ENCODE measurements at regions not wholly inside any gene's neighbourhood (a gene's known extent, or its start where the extent isn't known, plus 50 kb on each side); places are given as distances from the start of the nearest gene placed in this dataset.

DNA sequence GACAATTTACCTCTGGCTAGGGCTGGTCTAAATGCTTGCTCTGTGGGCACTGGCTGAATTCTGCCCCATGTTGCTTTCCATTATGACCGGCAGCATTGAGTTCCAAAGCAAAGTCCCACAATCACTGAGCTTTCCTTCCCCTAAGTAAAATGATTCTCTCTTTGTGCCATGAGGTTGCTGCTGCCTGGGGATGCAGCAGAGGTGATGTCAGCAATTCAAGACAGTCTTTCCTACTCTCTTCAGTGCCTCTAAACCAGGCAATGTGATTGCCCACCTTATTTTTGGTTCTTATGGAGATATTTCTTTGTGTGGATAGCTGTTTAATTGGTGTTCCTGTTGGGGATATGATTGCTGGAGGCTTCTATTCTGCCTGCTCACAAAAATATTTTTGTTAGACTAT lies 1043.9 kb upstream of the EPHA7 start:
- H3K27ac ChIP-seq: no peak overlapping the region
- WGBS, 2 donors: 75 to 93% methylated on average over 1 of the region's 1 CpG
- intact Hi-C loops (cut with DNase I): no loop called here
- no peaks in the 10 kb centered on the region for H3K4me1 ChIP-seq
- no peaks in the 10 kb centered on the region for H3K36me3 ChIP-seq
- H3K9me3 ChIP-seq: no peaks in the 10 kb centered on the region
- no peaks in the 10 kb centered on the region for H3K27me3 ChIP-seq
- no peak overlapping the region for H3K4me3 ChIP-seq (replicated peaks in 1 of 3)
- TF ChIP-seq POLR2A (IDR thresholded peaks at IDR 0.05): no peak
- TF ChIP-seq, protein P1, sequence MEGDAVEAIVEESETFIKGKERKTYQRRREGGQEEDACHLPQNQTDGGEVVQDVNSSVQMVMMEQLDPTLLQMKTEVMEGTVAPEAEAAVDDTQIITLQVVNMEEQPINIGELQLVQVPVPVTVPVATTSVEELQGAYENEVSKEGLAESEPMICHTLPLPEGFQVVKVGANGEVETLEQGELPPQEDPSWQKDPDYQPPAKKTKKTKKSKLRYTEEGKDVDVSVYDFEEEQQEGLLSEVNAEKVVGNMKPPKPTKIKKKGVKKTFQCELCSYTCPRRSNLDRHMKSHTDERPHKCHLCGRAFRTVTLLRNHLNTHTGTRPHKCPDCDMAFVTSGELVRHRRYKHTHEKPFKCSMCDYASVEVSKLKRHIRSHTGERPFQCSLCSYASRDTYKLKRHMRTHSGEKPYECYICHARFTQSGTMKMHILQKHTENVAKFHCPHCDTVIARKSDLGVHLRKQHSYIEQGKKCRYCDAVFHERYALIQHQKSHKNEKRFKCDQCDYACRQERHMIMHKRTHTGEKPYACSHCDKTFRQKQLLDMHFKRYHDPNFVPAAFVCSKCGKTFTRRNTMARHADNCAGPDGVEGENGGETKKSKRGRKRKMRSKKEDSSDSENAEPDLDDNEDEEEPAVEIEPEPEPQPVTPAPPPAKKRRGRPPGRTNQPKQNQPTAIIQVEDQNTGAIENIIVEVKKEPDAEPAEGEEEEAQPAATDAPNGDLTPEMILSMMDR (IDR thresholded peaks at IDR 0.05): no peak
- no peak for DNase-seq

DNA sequence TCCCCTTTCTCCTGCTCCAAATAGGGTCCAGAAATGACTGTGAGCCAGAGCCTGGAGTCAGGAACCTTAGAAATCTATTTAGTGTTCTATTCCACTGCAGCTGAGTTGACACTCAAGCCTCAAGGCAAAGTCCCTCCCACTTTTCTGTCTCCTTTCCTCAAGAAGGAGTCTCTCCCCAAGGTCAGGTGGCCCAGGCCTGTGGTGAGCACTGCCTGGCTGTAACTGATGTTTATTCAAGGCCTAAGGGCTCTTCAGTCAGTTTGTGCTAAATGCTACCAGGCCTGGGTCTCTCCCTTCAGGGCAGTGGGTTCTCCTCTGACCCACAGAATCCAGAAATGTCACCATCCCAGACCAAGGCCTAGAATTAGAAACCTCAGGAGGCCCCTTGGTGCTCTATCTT lies 1042.9 kb upstream of the EPHA7 start:
- intact Hi-C loops (cut with DNase I): no loop called here
- H3K36me3 ChIP-seq: no peaks in the 10 kb centered on the region
- no peak overlapping the region for H3K4me3 ChIP-seq (replicated peaks in 1 of 3)
- TF ChIP-seq, protein P1 (IDR thresholded peaks at IDR 0.05): no peak
- TF ChIP-seq POLR2A (IDR thresholded peaks at IDR 0.05): no peak
- H3K9me3 ChIP-seq: no peaks in the 10 kb centered on the region
- H3K27ac ChIP-seq: no peak overlapping the region
- no peaks in the 10 kb centered on the region for H3K4me1 ChIP-seq
- no peaks in the 10 kb centered on the region for H3K27me3 ChIP-seq
- no peak for DNase-seq

DNA sequence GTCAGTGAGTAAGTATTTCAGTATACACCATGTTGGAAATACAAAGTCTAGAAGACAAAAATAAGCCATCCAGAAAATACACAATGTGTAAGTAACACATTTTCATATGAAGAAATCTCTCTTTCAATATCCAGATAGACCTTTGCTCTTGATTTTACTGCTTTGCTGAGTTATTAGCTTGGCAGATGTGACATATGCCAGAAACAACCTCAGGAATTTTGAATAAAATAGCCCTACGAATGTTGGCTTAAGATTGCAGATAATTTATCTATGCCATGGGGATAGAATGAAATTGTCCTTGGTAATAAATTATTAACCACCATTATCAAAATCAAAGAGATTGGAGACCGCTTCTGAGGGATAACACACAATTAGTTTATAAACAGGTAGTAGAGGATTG lies 1036.9 kb upstream of the EPHA7 start:
- no peak for DNase-seq
- intact Hi-C loops (cut with DNase I): no loop called here
- Histone ChIP-seq H3K4me1 (no peaks in the 10 kb centered on the region), H3K27ac (no peak overlapping the region), H3K27me3 (no peaks in the 10 kb centered on the region), H3K36me3 (no peaks in the 10 kb centered on the region), H3K4me3 (replicated peaks in 1 of 3) (no peak overlapping the region), H3K9me3 (no peaks in the 10 kb centered on the region)
- TF ChIP-seq, protein P1 (IDR thresholded peaks at IDR 0.05): no peak
- no peak for TF ChIP-seq POLR2A (IDR thresholded peaks at IDR 0.05)
- WGBS, 2 donors: 58 to 77% methylated on average over 2 of the region's 2 CpGs

DNA sequence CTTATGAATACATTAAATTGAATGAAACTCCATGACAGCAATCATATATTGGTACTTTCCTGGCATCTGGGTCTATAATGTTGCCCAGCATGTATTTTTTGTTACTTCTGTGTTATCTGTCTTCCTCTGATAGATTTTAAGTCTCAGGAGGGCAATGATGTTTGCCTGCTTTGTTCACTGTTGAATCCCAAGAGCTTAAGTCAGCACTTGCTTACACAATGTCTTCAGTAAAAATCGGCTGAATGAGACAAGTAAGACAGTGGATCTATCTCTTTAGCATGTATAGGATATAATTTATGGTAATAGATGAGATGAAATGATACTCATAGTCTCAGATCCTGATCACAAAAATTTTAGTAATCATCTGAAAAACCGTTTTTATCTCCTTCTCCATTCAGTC lies 1034.9 kb upstream of the EPHA7 start:
- DNase-seq: no peak
- 40 to 44% methylated on average over 2 of the region's 2 CpGs for WGBS, 2 donors
- intact Hi-C loops (cut with DNase I): no loop called here
- no peaks in the 10 kb centered on the region for H3K9me3 ChIP-seq
- no peak overlapping the region for H3K4me3 ChIP-seq (replicated peaks in 1 of 3)
- no peak for TF ChIP-seq POLR2A (IDR thresholded peaks at IDR 0.05)
- TF ChIP-seq, protein P1 (IDR thresholded peaks at IDR 0.05): no peak
- no peaks in the 10 kb centered on the region for H3K27me3 ChIP-seq
- H3K36me3 ChIP-seq: no peaks in the 10 kb centered on the region
- H3K27ac ChIP-seq: no peak overlapping the region
- H3K4me1 ChIP-seq: no peaks in the 10 kb centered on the region

DNA sequence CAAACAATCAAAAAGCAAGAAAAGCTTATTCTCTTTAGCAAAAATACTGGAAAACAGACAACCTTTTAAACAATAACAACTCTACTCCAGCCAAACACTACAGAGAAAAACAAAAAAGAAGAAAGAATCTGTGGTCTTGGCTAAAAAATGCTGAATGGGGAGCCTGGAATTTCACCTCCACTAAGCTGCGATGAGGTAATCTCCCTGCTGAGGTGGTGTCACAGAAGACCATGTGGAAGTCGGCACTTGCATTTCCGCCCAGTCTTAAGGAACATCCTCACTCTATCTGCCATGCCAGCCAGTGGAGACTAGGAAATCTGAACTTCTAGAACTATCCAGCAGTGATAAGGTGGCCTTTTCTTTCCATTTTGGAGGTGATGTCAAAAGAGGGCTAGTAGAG lies 1026.8 kb upstream of the EPHA7 start:
- no peak overlapping the region for H3K27ac ChIP-seq
- no peaks in the 10 kb centered on the region for H3K36me3 ChIP-seq
- no peak overlapping the region for H3K4me3 ChIP-seq (replicated peaks in 1 of 3)
- no peak for DNase-seq
- 81 to 87% methylated on average over 3 of the region's 3 CpGs for WGBS, 2 donors
- H3K4me1 ChIP-seq: no peaks in the 10 kb centered on the region
- TF ChIP-seq POLR2A (IDR thresholded peaks at IDR 0.05): no peak
- TF ChIP-seq, protein P1 (IDR thresholded peaks at IDR 0.05): no peak
- H3K9me3 ChIP-seq: no peaks in the 10 kb centered on the region
- intact Hi-C loops (cut with DNase I): no loop called here
- no peaks in the 10 kb centered on the region for H3K27me3 ChIP-seq

All from thyroid gland (tissue), 4 donors.